ENCODE measurements at regions not wholly inside any gene's neighbourhood (a gene's known extent, or its start where the extent isn't known, plus 50 kb on each side); places are given as distances from the start of the nearest gene placed in this dataset.

DNA sequence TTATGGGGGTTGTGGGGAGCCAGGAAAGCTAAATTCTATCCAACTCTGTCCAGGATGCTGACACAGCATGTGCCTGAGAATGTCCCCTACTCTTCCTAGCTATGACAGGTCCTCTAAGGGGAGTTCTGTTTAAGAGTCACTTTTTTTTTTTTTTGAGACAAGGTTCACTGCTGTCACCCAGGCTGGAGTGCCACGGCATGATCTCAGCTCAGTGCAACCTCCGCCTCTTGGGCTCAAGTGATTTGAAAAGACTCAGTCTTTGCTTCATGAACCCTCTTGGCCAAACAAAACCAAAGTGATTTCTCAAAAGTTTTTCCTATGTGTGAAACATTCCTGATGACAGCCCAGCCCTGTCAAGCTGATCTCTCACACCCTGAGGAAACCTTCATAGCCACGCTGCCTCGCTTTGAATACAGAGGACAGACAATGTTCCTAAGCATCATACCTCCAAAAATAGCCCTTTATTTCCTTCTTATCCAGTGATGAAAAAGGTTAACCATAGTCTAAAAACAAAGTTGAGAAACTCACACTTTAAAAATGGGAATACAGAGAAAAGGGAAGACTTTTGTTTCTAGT is 105.5 kb upstream of the PROK2 start:
- DNase-seq = no peak

DNA sequence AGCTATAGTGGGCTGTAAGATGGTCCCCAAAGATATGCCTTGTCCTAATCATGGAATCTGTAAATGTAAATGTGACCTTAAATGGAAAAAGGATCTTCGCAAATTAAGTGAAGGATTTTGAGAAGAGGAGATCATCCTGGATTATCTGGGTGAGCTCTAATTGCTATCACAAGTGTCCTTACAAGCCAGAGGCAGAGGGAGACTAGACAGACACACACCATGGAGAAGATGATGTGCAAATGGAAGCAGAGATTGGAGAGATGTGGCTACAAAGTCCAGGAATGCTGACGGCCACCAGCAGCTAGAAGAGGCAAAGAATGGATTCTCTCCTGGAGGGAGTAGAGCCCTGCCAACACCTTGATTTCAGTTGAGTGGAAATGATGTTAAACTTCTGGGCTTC is 102.3 kb upstream of the PROK2 start:
- no peak for DNase-seq

DNA sequence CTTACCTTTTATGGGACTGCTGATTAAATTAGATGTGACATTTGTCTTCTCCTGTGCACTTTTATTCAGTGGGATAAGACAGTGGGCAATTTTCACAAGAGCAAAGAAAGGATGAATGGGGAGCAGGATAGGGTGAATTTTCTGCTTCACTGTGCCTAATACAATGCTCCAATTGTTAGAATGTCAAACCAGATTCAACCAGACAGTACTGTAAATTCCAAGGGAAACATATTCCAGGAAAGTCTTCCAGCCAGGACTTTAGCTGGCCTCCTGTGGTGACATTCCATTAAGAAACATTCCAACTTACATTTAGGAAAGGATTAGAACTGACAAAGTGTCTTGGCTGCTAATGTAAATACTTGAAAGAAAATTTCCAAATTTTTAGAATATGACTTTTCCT is 100.1 kb upstream of the PROK2 start:
- no peak for DNase-seq

DNA sequence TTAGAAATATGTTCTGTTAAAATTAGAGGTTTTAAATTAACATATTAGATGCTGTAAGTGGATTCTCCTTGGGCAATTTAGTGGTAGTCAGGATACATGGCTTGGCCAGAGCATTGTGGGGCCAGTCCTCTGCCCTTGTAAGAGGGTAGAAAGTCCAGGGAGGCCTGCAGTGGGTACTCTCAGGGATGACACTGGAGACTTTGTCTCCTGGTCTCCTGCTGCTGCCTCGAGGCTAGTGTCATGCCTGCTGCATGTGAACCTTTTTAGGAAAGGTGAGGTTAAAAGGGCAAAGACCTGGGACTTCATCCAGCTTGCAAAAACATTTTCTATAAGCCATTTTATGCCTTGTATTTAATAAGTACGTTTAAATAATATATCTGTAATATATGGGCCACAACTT is 96.8 kb upstream of the PROK2 start:
- DNase-seq = no peak

DNA sequence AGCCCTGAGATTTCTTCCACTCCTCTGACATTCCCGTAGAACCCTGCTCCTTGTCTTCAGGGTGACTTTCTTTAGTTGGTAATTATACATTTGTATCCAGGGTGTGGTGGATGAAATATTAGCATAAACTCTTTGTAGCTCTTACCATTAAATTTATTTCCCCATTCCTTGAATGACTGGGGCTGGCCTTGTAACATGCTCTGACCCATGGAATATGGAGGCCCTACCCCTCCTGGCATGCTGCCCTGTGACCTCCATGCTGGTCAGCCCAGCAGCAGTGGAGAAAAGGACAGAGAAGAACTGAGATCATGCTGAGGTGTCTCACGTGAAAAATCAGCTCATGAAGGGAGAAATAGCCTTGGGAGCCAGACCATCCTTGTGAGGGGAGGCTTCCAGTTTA is 96.1 kb upstream of the PROK2 start:
- no peak for DNase-seq

DNA sequence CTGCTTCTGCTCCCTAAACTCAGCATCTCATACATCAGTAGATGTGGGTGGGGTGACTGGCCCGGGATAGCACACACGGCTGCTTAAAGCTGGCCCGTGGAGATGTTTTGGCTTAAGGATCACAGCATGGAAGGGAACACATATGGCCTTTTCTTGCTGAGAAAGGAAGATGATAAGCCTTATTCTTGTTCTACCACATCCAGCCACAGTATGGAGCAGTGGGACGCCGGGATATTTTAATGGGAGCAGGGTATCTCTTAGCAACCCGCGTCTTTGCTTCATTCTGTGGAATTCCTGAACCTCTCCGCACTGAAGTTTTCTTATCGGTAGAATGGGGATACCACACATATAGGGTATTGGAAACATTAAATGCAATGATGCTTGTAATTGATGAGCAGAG is 94.1 kb upstream of the PROK2 start:
- no peak for DNase-seq

DNA sequence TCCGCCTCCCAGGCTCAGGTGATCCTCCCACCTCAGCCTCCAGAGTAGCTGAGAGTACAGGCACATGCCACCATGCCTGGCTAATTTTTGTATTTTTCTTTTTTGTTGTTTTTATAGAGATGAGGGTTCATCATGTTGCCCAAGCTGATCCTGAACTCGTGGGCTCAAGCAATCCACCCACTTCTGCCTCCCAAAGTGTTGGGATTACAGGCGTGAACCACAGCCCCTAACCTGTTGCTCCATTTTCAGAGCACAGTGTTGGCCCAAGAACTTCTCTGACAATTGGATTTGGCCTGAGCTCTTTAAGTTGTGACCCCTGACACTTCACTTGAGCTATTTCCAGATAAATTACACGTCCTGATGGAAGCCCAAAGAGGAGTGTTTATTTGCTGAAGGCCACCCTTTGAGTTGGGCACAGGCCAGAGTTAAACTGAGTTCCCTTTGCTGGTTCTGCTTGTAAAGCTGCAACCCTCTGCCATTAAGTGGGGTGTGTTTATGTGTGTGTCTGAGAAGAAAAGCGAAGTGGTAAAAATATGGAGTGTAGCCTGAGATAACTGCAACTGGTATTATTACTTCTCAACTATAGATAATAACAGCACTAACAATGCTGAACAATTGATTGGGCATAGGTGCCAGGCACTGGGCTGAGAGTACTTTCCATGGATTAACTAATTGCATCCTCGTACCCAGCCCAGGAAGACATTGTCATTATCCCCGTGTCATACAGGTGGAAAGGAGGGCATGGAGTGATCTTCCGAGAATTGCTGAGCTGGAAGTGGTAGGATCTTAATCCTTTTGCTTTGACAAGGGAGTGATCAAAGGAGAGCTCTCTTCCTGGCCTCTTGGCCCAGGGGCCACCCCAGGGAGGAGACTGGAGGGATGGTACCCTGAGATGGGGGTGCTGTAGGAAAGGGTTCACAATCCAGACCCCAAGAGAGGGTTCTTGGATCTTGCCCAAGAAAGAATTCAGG is 91.5 kb upstream of the PROK2 start:
- no peak for DNase-seq

DNA sequence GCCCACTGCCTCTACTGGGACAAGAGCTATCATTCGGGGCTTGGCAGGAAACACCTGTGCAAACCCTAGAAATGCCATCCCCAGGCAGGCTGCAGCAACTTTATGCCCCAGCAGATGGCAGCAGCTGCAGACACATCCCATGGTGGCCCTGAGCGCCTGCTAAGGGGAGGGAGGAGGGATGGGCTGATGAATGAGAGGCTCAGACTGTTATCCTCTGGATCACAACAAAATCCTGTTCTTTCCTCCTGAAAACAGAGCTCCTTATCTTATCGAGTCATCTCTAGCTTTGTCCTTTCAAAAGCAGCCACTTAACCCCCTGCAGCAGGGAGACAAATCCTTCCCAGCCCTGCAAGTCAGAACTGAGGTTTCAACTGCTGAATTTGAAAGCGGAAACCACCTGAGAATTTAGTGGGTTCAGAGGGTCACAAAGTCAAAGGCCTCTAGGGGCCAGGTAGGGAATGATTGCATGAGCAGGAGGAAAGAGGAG is 90.6 kb upstream of the PROK2 start:
- peak; percentile 87 for DNase-seq

DNA sequence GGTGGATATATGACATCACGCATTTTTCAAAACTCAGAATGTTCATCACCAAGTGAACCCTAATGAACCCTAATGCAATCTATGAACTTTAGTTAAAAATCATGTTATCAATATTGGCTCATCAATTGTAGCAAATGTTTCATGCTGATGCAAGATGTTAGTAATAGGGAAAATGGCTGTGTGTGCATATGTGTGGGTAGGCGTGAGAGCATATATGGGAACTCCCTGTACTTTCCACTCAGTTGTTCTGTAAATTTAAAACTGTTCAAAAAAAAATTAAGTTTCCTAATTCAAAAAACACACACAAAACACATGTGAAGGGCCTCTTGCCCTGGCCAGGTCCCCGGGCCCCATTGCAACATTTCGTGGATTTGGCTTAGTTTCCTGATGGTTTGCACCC is 89.7 kb upstream of the PROK2 start:
- peak; percentile 11 for DNase-seq

DNA sequence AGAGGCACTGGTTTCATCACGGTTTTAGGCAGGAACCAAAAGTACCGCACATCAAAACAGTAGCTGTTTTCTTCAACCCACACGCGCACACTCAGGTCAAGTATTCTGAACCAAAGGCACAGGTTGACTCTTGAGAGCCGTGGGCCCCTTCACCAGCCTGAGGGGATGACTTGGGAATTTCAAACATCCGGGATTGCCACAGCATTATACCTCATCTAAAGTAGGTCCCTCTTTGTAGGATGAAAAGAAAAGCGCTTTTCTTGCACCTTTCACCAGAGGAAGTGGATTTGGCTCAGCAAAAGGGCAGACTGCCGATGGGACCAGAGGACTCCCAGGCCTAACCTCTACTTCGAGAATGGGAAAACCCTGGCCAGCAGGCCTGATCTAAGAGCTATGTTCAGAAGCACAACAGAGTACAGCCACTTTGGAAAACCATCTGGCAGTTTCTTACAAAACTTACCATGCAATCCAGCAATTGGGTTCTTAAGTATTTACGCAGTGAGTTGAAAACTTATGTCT is 88.2 kb upstream of the PROK2 start:
- DNase-seq = peak; percentile 12

DNA sequence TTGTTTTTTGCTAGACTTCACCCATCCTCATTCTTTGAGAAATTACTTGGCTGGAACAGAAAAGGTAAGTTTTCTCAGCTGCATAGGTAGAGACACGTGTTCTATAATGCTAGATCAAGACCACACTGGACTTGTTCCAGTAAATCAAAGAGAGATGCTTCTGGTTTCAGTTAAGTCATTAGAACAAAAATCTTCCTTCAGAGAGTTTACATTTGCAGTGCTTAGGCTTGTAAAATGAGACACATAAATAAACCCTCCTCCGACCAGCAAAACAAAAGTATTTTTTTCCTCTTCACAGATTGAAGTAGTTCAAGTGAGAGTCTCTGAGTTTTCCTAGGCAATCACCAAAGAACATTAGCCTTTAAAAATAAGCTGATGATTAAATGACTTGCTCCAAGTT is 87.3 kb upstream of the PROK2 start:
- no peak for DNase-seq

DNA sequence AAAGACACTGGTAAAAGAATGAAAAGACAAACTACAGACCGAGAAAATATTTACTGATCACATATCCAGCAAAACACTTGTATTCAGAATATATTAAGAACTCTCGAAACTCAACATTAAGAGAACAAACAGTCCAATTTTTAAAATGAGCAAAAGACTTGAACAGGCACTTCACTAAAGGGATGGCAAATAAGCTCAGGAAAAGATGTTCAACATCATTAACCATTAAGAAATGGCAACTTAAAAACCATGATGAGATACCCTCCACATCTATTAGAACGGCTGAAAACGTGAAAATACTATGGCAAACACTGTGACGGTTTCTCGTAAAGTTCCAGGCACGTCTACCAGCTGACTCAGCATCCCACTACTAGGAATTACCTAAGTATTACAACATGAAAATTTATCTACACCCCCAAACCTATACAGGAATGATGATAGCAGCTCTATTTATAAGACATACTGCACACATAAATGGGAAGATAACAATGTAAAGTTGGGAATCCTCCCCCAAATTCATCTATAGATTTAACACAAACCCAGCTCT is 86.1 kb upstream of the PROK2 start:
- DNase-seq = no peak

DNA sequence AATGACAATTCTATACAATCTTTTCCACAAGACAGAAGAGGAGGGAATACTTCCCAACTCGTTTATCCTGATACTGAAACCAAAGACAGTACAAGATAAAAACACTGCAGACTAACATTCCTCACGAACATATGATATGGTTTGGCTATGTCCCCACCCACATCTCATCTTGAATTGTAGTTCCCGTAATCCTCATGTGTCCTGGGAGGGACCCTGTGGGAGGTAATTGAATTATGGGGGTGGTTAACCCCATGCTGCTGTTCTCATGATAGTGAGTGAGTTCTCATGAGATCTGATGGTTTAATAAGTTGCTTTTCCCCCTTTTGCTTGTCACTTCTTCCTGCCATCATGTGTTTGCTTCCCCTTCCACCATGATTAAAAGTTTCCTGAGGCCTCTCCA is 83.9 kb upstream of the PROK2 start:
- no peak for DNase-seq

DNA sequence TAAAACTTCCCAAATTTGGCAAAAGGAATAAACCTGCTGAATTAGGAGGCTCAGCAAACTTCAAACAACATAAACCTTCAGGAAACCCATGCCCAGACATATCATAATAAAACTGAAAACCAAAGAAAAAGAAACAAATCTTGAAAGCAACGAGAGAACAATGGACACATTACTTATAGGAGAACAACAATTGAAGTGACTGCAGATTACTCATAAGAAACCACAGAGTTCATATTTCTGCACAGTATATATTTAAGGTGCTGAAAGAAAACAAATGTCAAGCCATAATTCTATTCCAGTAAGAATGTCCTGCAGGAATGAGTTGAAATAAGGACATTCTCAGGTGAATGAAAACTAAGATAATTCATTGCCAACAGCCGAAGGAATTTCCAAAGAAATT is 80.8 kb upstream of the PROK2 start:
- DNase-seq = no peak

DNA sequence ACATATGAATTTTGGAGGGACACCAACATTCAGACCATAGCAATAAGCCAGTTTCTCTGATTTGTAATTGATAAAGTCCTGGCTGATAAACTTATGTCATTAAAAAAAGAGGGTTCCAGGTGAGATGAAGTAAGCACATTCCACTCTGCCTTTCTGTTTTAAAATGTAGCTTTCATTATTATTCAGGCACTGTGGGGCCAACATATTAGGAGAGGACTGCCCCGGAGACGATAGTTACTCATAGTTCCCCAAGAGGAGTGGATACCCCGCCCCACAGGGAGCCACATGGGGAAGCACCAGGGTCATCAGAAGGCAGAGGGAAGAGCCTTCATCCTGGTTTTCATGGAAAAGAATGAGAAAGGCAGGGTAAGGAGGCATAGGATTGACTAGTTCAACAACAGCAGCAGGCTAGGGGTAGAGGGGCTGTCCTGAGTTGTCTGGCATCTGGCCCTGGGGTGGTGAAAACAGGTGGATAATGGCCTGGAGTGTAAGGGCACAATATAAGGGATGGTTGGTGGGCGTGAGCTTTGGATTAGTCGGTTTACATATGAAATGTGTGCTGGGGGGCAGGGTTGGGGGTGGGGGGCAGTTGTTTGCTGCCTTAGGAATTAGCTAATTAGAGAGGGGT is 78.7 kb upstream of the PROK2 start:
- DNase-seq = no peak

DNA sequence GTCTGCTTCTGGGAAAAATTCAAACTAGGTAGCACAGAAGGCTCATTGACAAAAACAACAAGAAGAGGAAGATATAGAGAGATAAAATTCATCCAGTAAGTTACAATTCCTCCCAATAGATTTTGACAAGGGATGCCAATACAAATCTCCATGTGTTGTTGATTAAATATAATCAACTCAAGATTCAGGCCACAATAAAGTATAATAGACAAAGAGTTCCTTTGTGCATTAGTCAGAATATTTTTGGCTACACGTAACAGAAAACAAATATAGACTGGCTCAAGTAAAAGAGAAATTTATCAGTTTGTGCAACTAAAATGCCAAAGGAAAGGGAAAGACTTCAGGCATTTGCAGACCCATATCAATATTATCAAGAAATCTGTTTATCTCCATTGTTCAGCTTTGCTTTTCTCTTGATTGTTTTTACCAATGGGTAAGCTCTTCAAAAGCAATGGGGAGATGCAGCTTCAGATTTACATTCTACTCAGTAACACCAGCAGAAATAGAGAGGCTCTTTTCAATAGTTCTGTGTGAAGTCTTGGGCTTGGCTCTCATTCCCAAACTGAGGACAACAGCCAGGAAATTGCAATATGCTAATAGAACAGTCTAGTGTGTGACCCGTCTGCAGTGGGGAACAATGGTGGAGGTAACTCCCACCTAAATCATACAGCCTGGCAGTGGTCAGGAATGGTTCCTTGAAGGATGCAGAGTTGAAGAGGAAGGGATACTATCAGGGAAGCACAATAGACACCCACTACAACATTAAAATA is 77.6 kb upstream of the PROK2 start:
- DNase-seq = no peak

DNA sequence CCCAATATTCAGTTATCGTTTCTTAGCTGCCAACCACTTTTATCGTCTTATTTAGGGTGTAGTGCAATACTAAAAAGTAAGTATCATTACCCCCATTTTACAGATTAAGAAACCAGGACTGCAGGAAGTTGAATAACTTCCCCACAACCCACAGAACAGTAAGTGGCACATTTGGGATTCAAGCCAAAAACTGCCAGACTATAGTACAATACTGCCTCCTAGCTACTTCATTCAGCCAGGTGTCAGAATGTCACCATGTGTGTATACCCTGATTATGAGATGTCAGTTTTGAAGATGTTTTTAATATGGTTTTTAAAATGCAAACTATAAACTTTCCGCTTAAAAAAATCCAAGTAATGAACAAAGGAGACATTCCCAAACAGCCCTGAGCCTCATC is 74.2 kb upstream of the PROK2 start:
- no peak for DNase-seq

DNA sequence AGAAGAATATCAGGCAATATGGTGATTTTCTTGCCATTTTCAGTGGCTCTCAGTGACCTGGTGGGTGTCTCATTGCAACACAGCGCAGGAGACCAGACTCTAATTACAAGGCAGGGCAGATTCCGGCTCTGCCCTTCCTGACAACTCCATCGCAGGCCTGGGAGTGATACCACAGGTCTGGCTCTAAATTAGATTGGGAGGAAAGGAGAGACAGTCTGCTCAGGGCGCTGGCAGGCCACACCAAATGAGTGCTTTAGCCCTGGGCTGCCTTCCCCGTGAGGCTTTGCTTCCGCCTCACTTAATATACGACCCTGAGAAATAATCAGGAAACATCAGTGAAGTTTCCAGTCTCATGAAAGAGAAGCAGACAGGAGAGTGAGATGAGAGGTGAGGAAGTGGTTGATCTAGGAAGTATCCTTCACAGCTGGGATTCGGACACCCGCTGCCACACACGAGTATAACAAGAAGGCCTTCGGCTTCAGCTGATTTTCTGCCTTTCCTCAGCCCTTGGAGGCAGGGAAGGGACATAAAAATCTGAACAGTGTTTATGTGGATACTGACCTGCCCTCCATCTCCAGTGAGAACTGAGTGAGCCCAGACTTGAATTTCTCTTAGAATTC is 73.7 kb upstream of the PROK2 start:
- no peak for DNase-seq

DNA sequence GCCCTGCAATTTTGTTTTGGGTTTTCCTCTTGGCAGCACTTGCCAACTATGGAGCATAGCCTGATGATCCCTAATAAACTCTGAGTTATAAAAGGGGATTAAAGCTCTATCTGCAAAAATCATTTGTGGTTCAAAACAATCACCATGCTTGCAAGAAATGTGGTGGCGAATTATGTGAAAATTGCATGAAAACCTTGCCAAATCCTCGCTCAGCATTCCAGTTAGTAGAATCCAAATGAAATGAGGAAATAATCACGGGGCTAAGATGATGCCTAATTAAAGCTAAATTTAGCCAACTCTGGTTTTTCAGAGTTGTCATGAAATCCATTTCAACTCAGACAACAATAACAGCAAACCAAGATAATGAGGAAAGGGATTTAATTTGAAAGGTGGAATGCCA is 73.0 kb upstream of the PROK2 start:
- DNase-seq = no peak

DNA sequence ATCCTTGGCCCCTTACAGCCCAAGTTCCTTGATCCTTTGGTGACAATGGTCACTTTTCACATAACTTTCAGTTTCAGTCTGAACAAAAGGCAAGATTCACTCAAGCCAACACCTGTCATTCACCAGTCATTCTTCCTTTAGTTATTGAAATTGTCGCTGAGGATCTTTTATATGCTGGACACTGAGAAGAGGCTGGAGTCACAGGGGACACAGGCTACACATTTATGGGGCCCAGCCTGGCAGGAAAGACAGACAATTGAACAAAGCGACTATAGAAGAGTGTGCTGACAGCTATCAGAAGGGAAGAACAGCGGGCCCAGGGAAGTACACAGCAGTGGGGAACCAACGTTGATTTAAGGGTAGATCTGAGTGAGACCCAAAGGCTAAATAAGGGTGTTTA is 69.8 kb upstream of the PROK2 start:
- no peak for DNase-seq

DNA sequence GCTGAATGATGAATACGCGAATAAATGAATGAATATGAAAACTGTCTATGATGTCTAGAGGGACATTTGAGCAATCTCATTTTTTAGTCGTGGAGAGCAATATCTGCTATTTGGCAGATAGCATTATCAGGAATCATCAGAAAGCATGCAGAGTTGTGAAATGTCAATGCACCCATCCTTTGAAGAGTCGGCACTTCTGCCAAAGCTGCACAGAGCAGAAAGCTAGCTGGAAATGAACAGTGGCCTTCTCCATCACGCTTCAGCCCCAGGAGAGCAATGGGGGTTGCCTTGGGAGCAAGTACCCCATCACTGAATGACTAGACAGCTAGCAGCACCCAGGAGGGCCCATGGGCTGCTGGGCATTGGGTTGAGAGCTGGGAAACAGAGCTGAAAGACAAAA is 69.1 kb upstream of the PROK2 start:
- DNase-seq = no peak

DNA sequence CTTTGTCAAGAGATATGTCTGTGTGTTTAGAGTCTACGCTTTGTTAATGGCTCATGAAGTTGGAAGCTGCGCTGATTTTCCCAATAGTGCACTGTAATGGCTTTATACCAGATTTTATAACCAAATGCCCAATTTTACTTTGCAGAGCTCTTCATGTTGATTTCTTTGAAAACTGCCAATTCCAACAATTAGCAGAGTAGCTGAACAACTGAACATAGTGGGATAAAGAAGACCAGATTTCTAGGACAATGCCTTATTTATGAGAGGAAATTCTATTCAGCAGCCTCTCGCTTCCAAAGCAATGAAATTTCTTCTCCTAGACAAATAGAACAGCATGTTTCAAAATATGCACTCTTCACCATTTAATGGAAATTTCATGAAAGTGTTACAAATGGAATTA is 66.9 kb upstream of the PROK2 start:
- DNase-seq = no peak
